HG02798 (cell line): ENCODE measurements at regions not wholly inside any gene's neighbourhood (a gene's known extent, or its start where the extent isn't known, plus 50 kb on each side); places are given as distances from the start of the nearest gene placed in this dataset.

Source experiments
- ATAC-seq: cut with Tn5 transposase; IDR thresholded peaks from one replicate; pipeline ENCODE4 v1.9.1; 2021; ENCODE audit warnings: mild to moderate bottlenecking; ENCODE audit not compliant: unreplicated experiment, poor library complexity

GRCh38 chr3:29083676-29084075, 197.2 kb upstream of the RBMS3 start:
- no peak for ATAC-seq

DNA sequence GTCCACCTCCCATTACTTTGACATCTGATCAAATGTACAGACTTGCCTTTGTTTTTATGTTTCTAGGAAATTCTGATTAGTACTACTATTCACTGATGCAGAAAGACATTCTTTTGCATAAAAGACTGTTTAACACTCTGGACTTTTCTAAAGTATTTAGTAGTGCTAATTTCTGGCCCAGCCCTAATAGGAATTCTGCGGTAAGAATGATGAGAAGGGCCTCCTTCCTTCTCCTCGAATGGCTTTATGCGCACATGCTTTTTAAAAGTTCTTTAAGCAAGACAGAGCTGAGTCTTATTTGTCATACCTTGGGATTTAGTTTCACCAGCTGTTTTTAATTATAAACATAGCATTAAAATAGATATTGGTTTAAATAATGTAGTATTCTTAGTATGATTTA, 192.3 kb upstream of the RBMS3 start:
- no peak for ATAC-seq

GRCh38 chr3:29090912-29091597, 189.8 kb upstream of the RBMS3 start:
- ATAC-seq = no peak

DNA sequence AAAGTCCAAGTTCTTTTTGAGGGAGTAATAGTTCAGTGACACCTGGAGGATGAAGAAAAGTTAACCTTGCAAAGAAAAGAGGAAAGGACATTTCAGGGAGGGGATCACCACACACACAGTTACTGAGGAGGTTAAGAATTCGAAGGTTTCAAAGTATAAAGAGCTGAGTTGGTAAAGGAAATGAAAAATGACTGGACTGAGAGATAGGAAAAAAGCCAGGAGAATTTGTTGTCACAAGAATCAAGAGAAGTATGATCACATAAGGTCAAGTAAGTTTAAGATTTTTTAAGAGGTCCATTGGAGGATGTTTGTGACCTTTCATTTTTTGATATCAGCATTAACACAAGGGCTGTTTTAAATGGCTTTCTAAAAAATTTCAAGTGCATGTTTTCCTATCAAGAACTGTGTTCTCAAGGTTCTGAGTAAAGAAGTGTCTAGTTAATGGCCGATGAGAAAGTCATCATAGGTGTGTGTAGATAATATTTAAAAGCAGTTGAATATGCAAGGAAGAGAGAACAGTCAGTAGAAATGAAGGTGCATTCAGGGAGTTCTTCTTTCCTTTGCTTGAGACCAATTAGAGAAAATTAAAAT, 189.2 kb upstream of the RBMS3 start:
- ATAC-seq = no peak

- ATAC-seq = no peak
Measured at GRCh38 chr3:29092348-29092747, 188.5 kb upstream of the RBMS3 start.

DNA sequence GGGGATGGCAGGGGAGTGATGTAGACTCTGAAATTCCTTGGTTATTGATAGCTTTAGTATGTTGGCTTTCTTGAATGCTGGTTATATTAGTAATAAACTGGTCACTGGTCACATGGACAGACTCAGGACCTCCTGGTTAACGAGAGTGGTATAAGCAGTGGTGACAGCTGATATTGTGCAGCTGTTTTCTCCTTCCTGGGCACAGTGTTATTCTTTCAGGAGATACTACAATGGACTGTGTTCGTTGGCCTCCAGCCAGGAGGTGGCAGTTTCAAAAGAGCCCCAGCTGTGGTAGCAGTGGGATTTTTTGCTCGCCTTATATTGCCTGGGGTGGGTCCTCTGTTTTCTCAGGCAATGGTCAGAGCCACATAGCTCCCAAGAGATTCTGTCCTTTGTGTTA, 181.6 kb upstream of the RBMS3 start:
- ATAC-seq = no peak

- no peak for ATAC-seq
Measured at GRCh38 chr3:29099775-29100174, 181.1 kb upstream of the RBMS3 start.

DNA sequence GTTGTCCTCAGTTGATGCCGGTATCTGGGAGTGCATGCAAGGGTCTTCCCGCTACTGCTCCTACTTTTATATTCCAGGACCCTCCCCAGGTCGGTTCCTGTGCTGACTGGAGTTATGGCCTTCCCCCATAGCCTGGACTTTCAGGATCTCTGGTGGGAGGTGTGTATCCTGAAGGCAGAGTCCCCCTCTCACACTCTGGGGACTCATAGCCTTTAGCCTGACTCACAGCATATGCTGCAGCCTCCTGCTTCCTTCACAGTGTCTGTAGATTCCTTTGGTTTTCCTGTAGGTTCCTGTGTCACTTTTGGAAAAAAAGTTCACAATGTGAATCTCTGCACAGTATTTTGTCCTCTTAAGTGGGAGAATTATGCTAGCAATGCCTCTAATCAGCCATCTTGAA, 180.6 kb upstream of the RBMS3 start:
- no peak for ATAC-seq

DNA sequence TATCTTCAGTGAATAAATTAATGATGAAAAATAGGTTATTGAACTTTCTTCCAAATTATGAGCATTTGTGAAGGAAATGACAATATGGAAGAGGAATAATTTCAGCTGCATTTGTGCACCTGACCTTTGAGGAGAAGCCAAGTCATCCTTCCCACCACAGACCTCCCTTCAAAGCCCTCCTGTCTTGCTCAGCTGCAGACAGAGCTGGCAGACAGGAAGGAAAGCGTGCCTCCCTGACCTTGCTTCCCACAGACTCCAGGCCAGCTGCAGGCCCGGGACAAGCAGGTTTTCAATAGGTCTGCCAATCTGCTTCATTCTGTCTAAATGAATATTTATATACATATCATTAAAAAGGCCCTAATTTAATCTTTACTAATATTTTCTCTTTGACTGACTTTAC, 152.9 kb upstream of the RBMS3 start:
- ATAC-seq = no peak

- no peak for ATAC-seq
Measured at GRCh38 chr3:29137601-29138000, 143.3 kb upstream of the RBMS3 start.

DNA sequence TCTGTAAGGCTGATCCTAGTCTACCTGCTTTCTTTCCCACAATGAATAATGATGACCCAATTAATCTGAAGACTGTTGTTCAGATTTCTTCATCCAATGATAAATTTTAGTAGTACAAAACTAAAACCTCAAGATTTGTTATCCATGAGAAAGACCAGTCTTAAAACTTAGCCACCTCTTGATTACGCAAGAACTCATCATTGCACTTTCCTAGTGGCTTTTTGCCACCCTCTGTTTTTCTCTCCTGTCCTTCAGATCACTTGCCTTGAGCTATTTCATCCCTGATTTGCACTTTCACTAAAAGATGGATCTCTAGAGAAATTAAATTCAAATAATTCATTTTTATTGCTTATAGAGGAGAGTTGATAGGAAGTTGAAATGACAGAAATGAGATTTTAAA, 142.7 kb upstream of the RBMS3 start:
- no peak for ATAC-seq

GRCh38 chr3:29140666-29141065, 140.2 kb upstream of the RBMS3 start:
- ATAC-seq = no peak

GRCh38 chr3:29141197-29141917, 139.5 kb upstream of the RBMS3 start:
- ATAC-seq = no peak

DNA sequence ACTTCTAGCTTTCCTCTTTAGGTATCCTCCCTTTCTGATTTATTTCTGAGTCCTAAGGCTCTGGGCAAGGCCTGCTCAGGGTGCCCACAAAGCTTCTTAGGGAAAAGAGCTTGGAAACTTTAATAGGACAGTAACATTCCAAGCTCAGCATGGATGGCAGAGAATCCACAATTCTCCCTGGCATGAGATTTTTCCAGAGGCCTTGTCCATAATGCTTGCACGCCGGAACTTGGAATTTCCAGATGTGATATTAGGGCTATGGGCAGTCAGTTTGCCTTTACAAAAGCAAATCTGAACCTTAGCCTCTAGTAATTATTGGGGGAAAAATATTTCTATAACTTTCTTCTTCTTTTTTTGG, 139.0 kb upstream of the RBMS3 start:
- ATAC-seq = no peak

DNA sequence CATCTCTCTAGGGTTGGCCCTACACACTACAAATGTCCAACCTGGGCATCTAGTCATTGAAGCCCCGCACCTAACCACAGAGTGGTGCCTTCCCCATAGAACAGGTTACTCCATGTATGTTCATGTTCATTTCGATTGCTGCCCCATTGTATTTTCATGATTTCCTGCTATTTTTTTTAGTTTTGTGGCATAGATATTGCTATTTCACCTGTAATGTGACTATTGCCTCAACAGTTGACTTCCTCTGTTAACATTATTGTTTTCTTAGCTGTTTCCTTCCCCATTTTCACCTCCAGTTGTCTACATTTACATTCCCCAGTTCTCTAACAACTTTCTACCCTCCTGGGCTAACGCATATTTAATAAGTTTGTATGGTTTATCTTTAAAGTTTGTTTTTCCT, 137.7 kb upstream of the RBMS3 start:
- ATAC-seq = no peak

GRCh38 chr3:29144361-29144760, 136.5 kb upstream of the RBMS3 start:
- ATAC-seq = no peak

DNA sequence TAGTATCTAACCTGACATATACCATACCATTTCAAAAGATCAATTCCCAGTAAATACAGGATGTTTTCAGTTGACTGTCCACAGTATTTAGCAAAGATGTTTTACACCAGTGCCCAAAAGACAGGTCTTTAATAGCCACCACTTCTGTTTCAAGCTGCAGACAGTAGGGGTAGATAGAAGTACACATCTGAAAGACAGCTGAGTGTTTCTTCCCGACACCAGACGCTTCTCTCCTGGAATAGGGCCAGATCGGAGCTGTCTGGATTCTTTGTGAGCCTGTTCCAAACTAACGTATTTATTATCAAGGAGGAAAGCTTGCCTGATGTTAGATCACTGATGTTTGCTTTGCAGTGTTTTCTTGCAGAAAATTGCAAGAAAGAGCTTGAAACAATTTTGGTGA, 136.1 kb upstream of the RBMS3 start:
- ATAC-seq = no peak

- no peak for ATAC-seq
Measured at GRCh38 chr3:29145360-29145759, 135.5 kb upstream of the RBMS3 start.

GRCh38 chr3:29152379-29152778, 128.5 kb upstream of the RBMS3 start:
- ATAC-seq = no peak

- no peak for ATAC-seq
Measured at GRCh38 chr3:29153811-29154210, 127.1 kb upstream of the RBMS3 start.

GRCh38 chr3:29156086-29156715, 124.7 kb upstream of the RBMS3 start:
- no peak for ATAC-seq
